A673 (cell line): ENCODE measurements at regions not wholly inside any gene's neighbourhood (a gene's known extent, or its start where the extent isn't known, plus 50 kb on each side); places are given as distances from the start of the nearest gene placed in this dataset.

ENCODE experiments used
- CTCF ChIP-seq: fragments of 300-800, 200-600 bp; sonication (generic); conservative IDR thresholded peaks from 2 replicates; pipeline ENCODE4 v1.5.1; 2017; ENCODE audit warnings: low read depth, mild to moderate bottlenecking, antibody characterized with exemption, low read length, moderate library complexity, mixed read lengths
- EZH2 ChIP-seq: fragments of 200-600 bp; sonication (generic); IDR thresholded peaks from 2 replicates; pipeline ENCODE4 v1.6.1; 2017; ENCODE audit warnings: borderline replicate concordance, low read depth, mild to moderate bottlenecking, mixed read lengths, antibody characterized with exemption, low read length; ENCODE audit not compliant: poor library complexity, severe bottlenecking

- TF ChIP-seq CTCF, result no peak
- TF ChIP-seq EZH2, result no peak
These were observed 87.6 kb downstream of the CLDN1 start for GRCh38 chr3:190234621-190235020.
